ENCODE measurements at regions not wholly inside any gene's neighbourhood (a gene's known extent, or its start where the extent isn't known, plus 50 kb on each side); places are given as distances from the start of the nearest gene placed in this dataset.

GRCh38 chr20:12375967-12376366 lies 458.3 kb downstream of the BTBD3 start:
- H3K4me3 ChIP-seq = no peak overlapping the region
- no peaks in the 10 kb centered on the region for H3K36me3 ChIP-seq
- no peaks in the 10 kb centered on the region for H3K27me3 ChIP-seq
- ATAC-seq = no peak
- no peak for DNase-seq
- H3K27ac ChIP-seq = no peak overlapping the region
- H3K9me3 ChIP-seq = no peaks in the 10 kb centered on the region
- no peak for TF ChIP-seq CTCF (IDR thresholded peaks at IDR 0.05)
- intact Hi-C loops (cut with DNase I) = no loop called here
- H3K4me1 ChIP-seq = no peaks in the 10 kb centered on the region

- no peaks in the 10 kb centered on the region for H3K27me3 ChIP-seq
- no peaks in the 10 kb centered on the region for H3K9me3 ChIP-seq
- H3K4me3 ChIP-seq = no peak overlapping the region
- no peaks in the 10 kb centered on the region for H3K4me1 ChIP-seq
- no peak overlapping the region for H3K27ac ChIP-seq
- no peaks in the 10 kb centered on the region for H3K36me3 ChIP-seq
- no peak for TF ChIP-seq CTCF (IDR thresholded peaks at IDR 0.05)
- ATAC-seq (no peak), DNase-seq (no peak)
- intact Hi-C loops (cut with DNase I) = no loop called here
Observed at GRCh38 chr20:12383821-12384220, 466.1 kb downstream of the BTBD3 start.

DNA sequence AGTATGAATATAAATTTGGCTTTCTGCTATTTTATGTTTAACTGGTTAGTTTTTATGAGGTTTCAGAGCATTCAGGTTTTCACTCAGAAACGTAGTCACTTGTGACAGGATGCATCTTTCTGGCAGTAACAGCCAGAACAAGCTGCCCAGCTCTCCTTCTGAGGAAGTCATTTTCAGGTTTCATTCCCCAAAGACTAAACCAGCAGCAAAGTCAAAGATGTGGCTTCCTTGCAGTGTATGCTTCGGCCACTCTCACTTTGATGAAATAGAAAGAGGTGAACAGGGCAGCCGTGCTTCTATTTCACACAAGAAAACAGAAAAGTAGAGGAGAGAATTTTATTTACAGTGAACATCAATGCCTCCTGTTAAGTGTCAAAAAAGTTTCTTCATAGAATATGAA lies 469.1 kb downstream of the BTBD3 start:
- no peaks in the 10 kb centered on the region for H3K36me3 ChIP-seq
- H3K27me3 ChIP-seq = no peaks in the 10 kb centered on the region
- TF ChIP-seq CTCF (IDR thresholded peaks at IDR 0.05) = no peak
- H3K9me3 ChIP-seq = no peaks in the 10 kb centered on the region
- DNase-seq (no peak), ATAC-seq (no peak)
- H3K4me1 ChIP-seq = no peaks in the 10 kb centered on the region
- intact Hi-C loops (cut with DNase I) = no loop called here
- no peak overlapping the region for H3K4me3 ChIP-seq
- H3K27ac ChIP-seq = no peak overlapping the region

DNA sequence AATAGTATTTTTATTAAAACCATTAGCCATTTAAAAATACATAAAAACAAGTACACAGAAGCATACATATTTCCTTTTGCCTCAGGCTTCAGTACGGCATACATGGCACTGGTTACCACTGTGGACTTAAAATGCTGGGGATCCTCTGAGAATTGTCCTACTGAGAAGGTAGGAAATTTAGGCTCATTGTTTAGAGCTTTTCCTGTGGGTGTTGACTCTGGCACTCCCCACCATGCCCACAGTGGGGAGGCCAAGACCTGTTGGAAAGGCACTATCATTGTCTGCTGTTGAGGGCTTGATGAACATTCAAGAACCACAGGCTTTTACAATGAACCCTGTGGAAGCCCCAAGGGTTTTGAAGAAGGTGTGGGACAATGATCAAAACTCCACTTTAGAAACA lies 473.4 kb downstream of the BTBD3 start:
- no peaks in the 10 kb centered on the region for H3K9me3 ChIP-seq
- no peaks in the 10 kb centered on the region for H3K36me3 ChIP-seq
- no peak overlapping the region for H3K27ac ChIP-seq
- ATAC-seq (no peak), DNase-seq (no peak)
- no peaks in the 10 kb centered on the region for H3K27me3 ChIP-seq
- no peaks in the 10 kb centered on the region for H3K4me1 ChIP-seq
- intact Hi-C loops (cut with DNase I) = no loop called here
- no peak overlapping the region for H3K4me3 ChIP-seq
- TF ChIP-seq CTCF (IDR thresholded peaks at IDR 0.05) = no peak

DNA sequence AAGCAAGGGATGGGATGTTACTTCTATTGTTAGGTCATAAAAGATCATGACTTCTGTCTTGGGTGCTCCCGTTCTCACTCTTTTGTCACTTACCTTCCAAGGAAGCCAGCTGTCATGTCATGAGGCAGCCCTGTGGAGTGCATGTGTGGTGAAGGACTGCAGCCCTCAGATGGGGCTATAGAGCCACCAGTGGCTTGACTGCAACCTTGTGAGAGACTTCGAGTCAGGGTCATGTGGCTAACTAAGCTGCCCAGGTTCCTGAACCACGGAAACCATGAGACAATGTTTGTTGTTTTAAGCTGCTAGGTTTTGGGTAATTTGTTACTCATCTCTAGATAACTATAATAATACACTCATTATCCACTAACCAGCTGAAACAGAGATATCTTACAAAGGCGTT lies 477.1 kb downstream of the BTBD3 start:
- no peaks in the 10 kb centered on the region for H3K27me3 ChIP-seq
- H3K36me3 ChIP-seq = no peaks in the 10 kb centered on the region
- intact Hi-C loops (cut with DNase I) = no loop called here
- TF ChIP-seq CTCF (IDR thresholded peaks at IDR 0.05) = no peak
- no peaks in the 10 kb centered on the region for H3K4me1 ChIP-seq
- no peak overlapping the region for H3K4me3 ChIP-seq
- DNase-seq (no peak), ATAC-seq (no peak)
- H3K27ac ChIP-seq = no peak overlapping the region
- no peaks in the 10 kb centered on the region for H3K9me3 ChIP-seq

DNA sequence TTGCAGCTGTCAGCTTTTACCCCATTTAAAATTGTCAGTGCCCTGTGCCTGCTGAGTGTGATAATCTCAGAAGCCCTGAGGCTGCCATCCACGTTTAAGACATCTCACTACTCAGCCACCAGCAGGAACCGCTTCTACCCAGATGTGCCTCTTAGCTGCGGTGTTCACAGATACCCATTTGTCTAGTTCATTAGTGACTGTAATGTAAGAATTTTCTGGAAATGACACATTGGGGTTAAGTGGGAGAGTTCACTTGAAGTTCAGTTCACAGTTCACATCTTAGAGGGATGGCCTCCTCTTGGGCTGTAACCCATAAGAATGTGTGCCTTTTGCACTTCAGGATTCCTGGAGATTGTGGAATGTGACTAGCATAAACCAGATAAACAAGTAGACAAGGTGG lies 477.7 kb downstream of the BTBD3 start:
- Histone ChIP-seq H3K4me3 (no peak overlapping the region), H3K4me1 (no peaks in the 10 kb centered on the region), H3K27ac (no peak overlapping the region), H3K36me3 (no peaks in the 10 kb centered on the region), H3K9me3 (no peaks in the 10 kb centered on the region), H3K27me3 (no peaks in the 10 kb centered on the region)
- TF ChIP-seq CTCF (IDR thresholded peaks at IDR 0.05) = no peak
- intact Hi-C loops (cut with DNase I) = no loop called here
- no peak for DNase-seq
- peak; percentile 48 for ATAC-seq
